LHCN-M2 (cell line): ENCODE measurements at regions not wholly inside any gene's neighbourhood (a gene's known extent, or its start where the extent isn't known, plus 50 kb on each side); places are given as distances from the start of the nearest gene placed in this dataset.
A peak's percentile ranks its signal among the peaks of the same experiment; 100 is the strongest.
"Not testable (repeated sequence)": the region's sequence is repeated elsewhere in the genome, so short reads cannot be mapped to it uniquely, and the experiment has no call there.

Experiments used
- DNase-seq: peaks from one replicate; pipeline ENCODE4 v3.0.0-alpha.2; 2012; ENCODE audit warnings: low read depth

GRCh38 chr5:44942524-44943001 lies 133.8 kb downstream of the MRPS30 start:
- DNase-seq, result no peak

GRCh38 chr5:44943647-44944046 lies 134.9 kb downstream of the MRPS30 start:
- no peak for DNase-seq

GRCh38 chr5:44945743-44946142 lies 137.0 kb downstream of the MRPS30 start:
- no peak for DNase-seq

GRCh38 chr5:44949687-44950086 lies 140.9 kb downstream of the MRPS30 start:
- no peak for DNase-seq

- DNase-seq, result no peak
Measured at GRCh38 chr5:44951371-44951770, 142.6 kb downstream of the MRPS30 start.

- DNase-seq, result peak; percentile 8
Measured at GRCh38 chr5:44952376-44952775, 143.6 kb downstream of the MRPS30 start.

- DNase-seq, result no peak
Measured at GRCh38 chr5:44953078-44953477, 144.3 kb downstream of the MRPS30 start.

- DNase-seq, result not testable (repeated sequence)
Measured at GRCh38 chr5:44958943-44959454, 150.3 kb downstream of the MRPS30 start.

GRCh38 chr5:44969825-44970224 lies 161.1 kb downstream of the MRPS30 start:
- no peak for DNase-seq

- not testable (repeated sequence) for DNase-seq
Measured at GRCh38 chr5:44970963-44971362, 162.2 kb downstream of the MRPS30 start.

- no peak for DNase-seq
Measured at GRCh38 chr5:44974813-44975212, 166.1 kb downstream of the MRPS30 start.

GRCh38 chr5:44981708-44982107 lies 173.0 kb downstream of the MRPS30 start:
- DNase-seq, result no peak

GRCh38 chr5:44983006-44983405 lies 174.3 kb downstream of the MRPS30 start:
- DNase-seq, result no peak

- DNase-seq, result no peak
Measured at GRCh38 chr5:44987026-44987425, 178.3 kb downstream of the MRPS30 start.

- no peak for DNase-seq
Measured at GRCh38 chr5:44991693-44992092, 182.9 kb downstream of the MRPS30 start.

- no peak for DNase-seq
Measured at GRCh38 chr5:44993286-44993685, 184.5 kb downstream of the MRPS30 start.

- no peak for DNase-seq
Measured at GRCh38 chr5:44997506-44997905, 188.8 kb downstream of the MRPS30 start.

GRCh38 chr5:45007102-45007501 lies 198.4 kb downstream of the MRPS30 start:
- not testable (repeated sequence) for DNase-seq

GRCh38 chr5:45017568-45017967 lies 208.8 kb downstream of the MRPS30 start:
- DNase-seq, result no peak

GRCh38 chr5:45029553-45029952 lies 220.8 kb downstream of the MRPS30 start:
- DNase-seq, result no peak

- DNase-seq, result no peak
Measured at GRCh38 chr5:45035991-45036390, 227.2 kb downstream of the MRPS30 start.

GRCh38 chr5:45037927-45038326 lies 229.2 kb downstream of the MRPS30 start:
- DNase-seq, result no peak

- DNase-seq, result no peak
Measured at GRCh38 chr5:45038366-45038987, 229.7 kb downstream of the MRPS30 start.

GRCh38 chr5:45042283-45042682 lies 233.5 kb downstream of the MRPS30 start:
- DNase-seq, result no peak
